Pancreas (tissue), 10 donors: ENCODE measurements at regions not wholly inside any gene's neighbourhood (a gene's known extent, or its start where the extent isn't known, plus 50 kb on each side); places are given as distances from the start of the nearest gene placed in this dataset.

Experiments used
- ATAC-seq, 4 donors: fragments of 200-7000 bp; cut with Tn5 transposase; one replicate each; pipeline versions ENCODE4 v1.8.0 to v1.9.1; 2020; ENCODE audit warnings: mild to moderate bottlenecking in 4 of 4, moderate library complexity in 4 of 4
- DNase-seq, 6 donors: peaks; one replicate each; pipeline ENCODE4 v3.0.0-alpha.2; 2020
- FAIRE-seq: peaks from 2 replicates; lab custom pipeline; 2012; peaks lifted over from hg19 to GRCh38; lab: Jason Lieb, UNC
- H3K27ac ChIP-seq, 4 donors: fragments of 200-600 bp; sonication (generic); 1 replicate in 3 of 4; 2 replicates in 1 of 4; pipeline versions ENCODE4 v1.5.0 to v1.8.0; 2020
- H3K27me3 ChIP-seq, 4 donors: fragments of 200-600 bp; one replicate each; pipeline ENCODE4 v1.8.0; 2021
- H3K36me3 ChIP-seq, 3 donors: fragments of 200-600 bp; sonication (generic) in 1 of 3; one replicate each; pipeline versions ENCODE4 v1.5.0 to v1.8.0; 2020 to 2021
- H3K4me1 ChIP-seq, 3 donors: fragments of 200-600 bp; one replicate each; pipeline ENCODE4 v1.8.0; 2021
- H3K4me3 ChIP-seq, 4 donors: fragments of 200-600 bp; sonication (generic) in 2 of 4; one replicate each; pipeline versions ENCODE4 v1.5.0 to v1.8.0; 2020 to 2021
- H3K9me3 ChIP-seq, 4 donors: fragments of 200-600 bp; one replicate each; pipeline ENCODE4 v1.8.0; 2021
- CTCF ChIP-seq, 4 donors: fragments of 200-600 bp; sonication (generic) in 3 of 4; IDR thresholded peaks; one replicate each; pipeline versions ENCODE4 v1.5.0 to v1.8.0; 2021; ENCODE audit warnings: antibody characterized with exemption in 4 of 4
- WGBS, 2 donors: extraction: QIAGEN DNeasy Blood & Tissue Kit; methylation state at CpG; one replicate each; pipeline ENCODE4 v1.1.7; 2013; 5-methylcytosine and 5-hydroxymethylcytosine counted together
- intact Hi-C, 3 donors: fragments of 100-400 bp; cut with DNase I; formaldehyde crosslinking; loops; one replicate each; pipeline versions ENCODE4 v1.11.1 to v1.14.2; 2022
- donor health status: healthy with polysubstance abuse.
- donor health status: DM: no; HTN: no; CAD: no; lungs with moderate emphysema.
- donor health status: DM: no; HTN: no; CAD: no.
- donor health status: control.
- donor health status: control.
- donor health status: Bipolar disorder and iron deficiency.
- donor health status: DM: yes; HTN: yes; CAD: no.
- donor health status: DM: no; HTN: no; CAD: no.
- donor health status: DM: no; HTN: no; CAD: no.
- donor health status: DM: yes; HTN: yes; CAD: no.

GRCh38 chr17:79269620-79270019 is 195.0 kb downstream of the ENGASE start:
- H3K27me3 ChIP-seq: no peaks in the 10 kb centered on the region
- 24 to 28% methylated on average over 5 of the region's 5 CpGs for WGBS, 2 donors
- FAIRE-seq: no peak

DNA sequence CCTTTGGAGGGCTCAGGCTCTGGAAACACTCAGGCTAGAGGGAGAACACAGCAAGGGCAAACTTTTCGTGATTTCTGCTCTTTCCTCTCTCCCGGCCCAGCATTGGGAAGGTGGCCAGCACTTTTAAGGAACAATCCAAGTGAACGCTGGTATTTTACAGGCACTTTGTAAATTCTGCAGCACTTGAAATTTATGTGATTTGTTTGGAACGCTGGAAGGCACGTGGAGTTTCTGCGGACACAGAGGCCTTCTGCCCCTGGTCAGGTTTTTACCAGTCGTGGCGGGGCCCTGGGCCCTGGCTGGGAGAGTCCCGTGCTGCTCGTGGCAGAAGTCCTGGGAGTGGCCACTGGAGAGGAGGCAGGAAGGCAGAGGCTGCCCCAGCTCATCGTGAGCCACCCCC is 188.6 kb downstream of the ENGASE start:
- DNase-seq (no peak), ATAC-seq (no peak), FAIRE-seq (no peak)
- Histone ChIP-seq H3K4me1 (no peaks in the 10 kb centered on the region), H3K27me3 (no peaks in the 10 kb centered on the region), H3K27ac (no peak overlapping the region), H3K4me3 (no peak overlapping the region), H3K9me3 (no peaks in the 10 kb centered on the region), H3K36me3 (no peaks in the 10 kb centered on the region)
- WGBS, 2 donors: 60 to 76% methylated on average over 11 of the region's 11 CpGs
- intact Hi-C loops: no loop called here
- no peak for TF ChIP-seq CTCF (IDR thresholded peaks at IDR 0.05)

More at GRCh38 chr17:79269620-79270019, 195.0 kb downstream of the ENGASE start:
- intact Hi-C loops: no loop called here
- Histone ChIP-seq H3K4me1 (peaks cover 0 to 4% (median 0%) of the 10 kb centered on the region in 3 donors), H3K27ac (no peak overlapping the region), H3K4me3 (no peak overlapping the region), H3K9me3 (no peaks in the 10 kb centered on the region), H3K36me3 (no peaks in the 10 kb centered on the region)
- ATAC-seq (no peak), DNase-seq (no peak)
- no peak for TF ChIP-seq CTCF (IDR thresholded peaks at IDR 0.05)

- FAIRE-seq (no peak), ATAC-seq (no peak), DNase-seq (no peak)
- H3K4me1 ChIP-seq: no peaks in the 10 kb centered on the region
- no peaks in the 10 kb centered on the region for H3K9me3 ChIP-seq
- 76 to 79% methylated on average over 6 of the region's 6 CpGs for WGBS, 2 donors
- intact Hi-C loops: no loop called here
- TF ChIP-seq CTCF (IDR thresholded peaks at IDR 0.05): no peak
- H3K4me3 ChIP-seq: no peak overlapping the region
- no peaks in the 10 kb centered on the region for H3K36me3 ChIP-seq
- no peaks in the 10 kb centered on the region for H3K27me3 ChIP-seq
- H3K27ac ChIP-seq: no peak overlapping the region
Measured at GRCh38 chr17:79262624-79263023, 188.0 kb downstream of the ENGASE start.

- Histone ChIP-seq H3K27ac (no peak overlapping the region), H3K27me3 (no peaks in the 10 kb centered on the region), H3K9me3 (no peaks in the 10 kb centered on the region), H3K4me1 (no peaks in the 10 kb centered on the region), H3K36me3 (no peaks in the 10 kb centered on the region), H3K4me3 (no peak overlapping the region)
- no peak for DNase-seq
- WGBS, 2 donors: 51 to 59% methylated on average over 23 of the region's 23 CpGs
- no peak for ATAC-seq
- intact Hi-C loops: no loop called here
- no peak for TF ChIP-seq CTCF (IDR thresholded peaks at IDR 0.05)
- FAIRE-seq: no peak
Measured at GRCh38 chr17:79261355-79262072, 186.9 kb downstream of the ENGASE start.

DNA sequence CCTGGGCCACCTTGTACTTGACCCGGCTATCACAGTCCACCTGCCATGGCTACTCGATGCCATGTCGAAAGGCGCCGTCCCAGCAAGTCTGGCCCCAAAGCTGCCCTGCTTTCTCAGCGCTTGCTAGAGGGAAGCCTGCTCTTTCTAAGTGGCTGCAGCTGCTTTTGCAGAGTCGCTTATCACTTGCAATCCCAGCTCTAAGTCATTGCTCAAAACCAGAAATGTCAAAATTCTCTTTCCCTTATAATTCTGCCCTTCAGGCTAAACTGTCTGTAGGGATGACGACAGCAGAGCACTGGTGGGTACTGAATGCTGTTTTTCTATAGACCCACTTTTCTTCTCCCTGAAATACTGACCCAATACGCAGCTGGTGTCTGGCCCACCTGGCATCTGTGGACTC is 184.2 kb downstream of the ENGASE start:
- H3K27ac ChIP-seq: no peak overlapping the region
- no peak overlapping the region for H3K4me3 ChIP-seq
- ATAC-seq (no peak), DNase-seq (no peak), FAIRE-seq (no peak)
- 54 to 64% methylated on average over 9 of the region's 9 CpGs for WGBS, 2 donors
- no peaks in the 10 kb centered on the region for H3K9me3 ChIP-seq
- H3K4me1 ChIP-seq: no peaks in the 10 kb centered on the region
- H3K36me3 ChIP-seq: no peaks in the 10 kb centered on the region
- H3K27me3 ChIP-seq: no peaks in the 10 kb centered on the region
- TF ChIP-seq CTCF (IDR thresholded peaks at IDR 0.05): no peak
- intact Hi-C loops: no loop called here
